Activated CD8-positive, alpha-beta T cell treated with anti-CD3 and anti-CD28 coated beads for 36 hours (primary cell): ENCODE measurements at regions not wholly inside any gene's neighbourhood (a gene's known extent, or its start where the extent isn't known, plus 50 kb on each side); places are given as distances from the start of the nearest gene placed in this dataset.

Experiments
- ATAC-seq: fragments of 200-7000 bp; cut with Tn5 transposase; one replicate; pipeline ENCODE4 v1.10.0; 2021; ENCODE audit warnings: mild to moderate bottlenecking, moderate library complexity
- CTCF ChIA-PET: fragments of 350-600 bp; sonication (Branson Sonifier 250); formaldehyde crosslinking; loops from one replicate; lab custom pipeline; 2021; ENCODE audit warnings: antibody characterized with exemption; lab: Charles Lee
- POLR2A ChIA-PET: fragments of 350-600 bp; sonication (Branson Sonifier 250); formaldehyde crosslinking; loops from one replicate; lab custom pipeline; 2021; ENCODE audit warnings: antibody characterized with exemption; lab: Charles Lee
- DNase-seq: peaks from one replicate; pipeline ENCODE4 v3.0.0-alpha.2; 2020
- H3K27ac Mint-ChIP-seq: one replicate; pipeline ENCODE4 v1.8.0; 2021; ENCODE audit warnings: mild to moderate bottlenecking, mixed read lengths
- H3K27me3 Mint-ChIP-seq: one replicate; pipeline ENCODE4 v1.8.0; 2021; ENCODE audit warnings: mixed read lengths
- H3K36me3 Mint-ChIP-seq: one replicate; pipeline ENCODE4 v1.8.0; 2021; ENCODE audit warnings: low read depth, mixed read lengths
- H3K4me1 Mint-ChIP-seq: one replicate; pipeline ENCODE4 v1.8.0; 2021; ENCODE audit warnings: low read depth, mixed read lengths
- H3K4me3 Mint-ChIP-seq: one replicate; pipeline ENCODE4 v1.8.0; 2021; ENCODE audit warnings: mild to moderate bottlenecking, moderate library complexity, mixed read lengths
- H3K9me3 Mint-ChIP-seq: one replicate; pipeline ENCODE4 v1.8.0; 2021; ENCODE audit warnings: mixed read lengths
- CTCF ChIP-seq: fragments of 200-600 bp; IDR thresholded peaks from one replicate; pipeline ENCODE4 v1.8.0; 2022; ENCODE audit warnings: antibody characterized with exemption, mild to moderate bottlenecking
- intact Hi-C: fragments of 100-400 bp; cut with micrococcal nuclease; formaldehyde crosslinking; loops from one replicate; pipeline ENCODE4 v1.10.0; 2022

GRCh38 chr4:8791609-8792008 is 80.0 kb downstream of the HMX1 start:
- H3K9me3 Mint-ChIP-seq: no peaks in the 10 kb centered on the region
- no peaks in the 10 kb centered on the region for H3K27me3 Mint-ChIP-seq
- no peak overlapping the region for H3K27ac Mint-ChIP-seq
- no peak overlapping the region for H3K4me3 Mint-ChIP-seq
- H3K4me1 Mint-ChIP-seq: no peaks in the 10 kb centered on the region
- intact Hi-C loops: no loop called here
- no peak for TF ChIP-seq CTCF
- DNase-seq: no peak
- no peak for ATAC-seq
- CTCF ChIA-PET: no interaction called here
- H3K36me3 Mint-ChIP-seq: no peaks in the 10 kb centered on the region
- POLR2A ChIA-PET: no interaction called here

DNA sequence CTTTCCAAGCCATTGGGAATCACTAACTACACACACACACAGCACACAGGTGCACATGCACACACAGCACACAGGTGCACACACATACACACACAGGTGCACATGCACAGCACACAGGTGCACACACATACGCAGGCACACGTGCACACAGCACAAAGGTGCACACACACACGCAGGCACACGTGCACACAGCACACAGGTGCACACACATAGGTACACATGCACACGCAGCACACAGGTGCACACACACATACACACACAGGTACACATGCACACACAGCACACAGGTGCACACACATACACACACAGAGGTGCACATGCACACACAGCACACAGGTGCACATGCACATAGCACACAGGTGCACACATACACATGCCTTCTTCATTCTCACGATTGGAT is 80.9 kb downstream of the HMX1 start:
- intact Hi-C loops: no loop called here
- Mint-ChIP-seq H3K4me1 (no peaks in the 10 kb centered on the region), H3K4me3 (no peak overlapping the region), H3K36me3 (no peaks in the 10 kb centered on the region), H3K27ac (no peak overlapping the region), H3K27me3 (no peaks in the 10 kb centered on the region), H3K9me3 (no peaks in the 10 kb centered on the region)
- ATAC-seq: no peak
- ChIA-PET POLR2A (no interaction called here), CTCF (no interaction called here)
- TF ChIP-seq CTCF: no peak
- no peak for DNase-seq

DNA sequence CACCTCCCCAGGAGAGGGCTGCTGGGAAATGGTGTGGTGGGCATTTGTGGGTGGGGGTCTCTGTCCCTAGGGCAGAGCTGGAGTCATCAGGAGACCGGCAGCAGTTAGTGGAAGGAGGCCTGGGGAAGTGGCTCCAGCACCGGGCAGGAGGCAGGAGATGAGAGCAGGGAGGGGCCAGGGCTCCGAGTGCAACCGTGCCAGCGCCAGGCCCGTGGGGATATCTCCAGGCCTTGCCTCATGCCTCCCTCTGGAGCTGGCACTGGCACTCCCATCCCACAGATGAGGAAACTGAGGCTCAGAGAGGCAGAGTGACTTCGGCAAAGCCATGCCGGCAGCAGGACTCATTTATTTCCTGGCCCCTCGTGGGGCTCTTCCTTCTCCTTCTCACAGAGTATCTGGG is 83.5 kb downstream of the HMX1 start:
- no peaks in the 10 kb centered on the region for H3K27me3 Mint-ChIP-seq

GRCh38 chr4:8786166-8786565 is 85.5 kb downstream of the HMX1 start:
- no peak for DNase-seq
- ATAC-seq: no peak
- TF ChIP-seq CTCF: no peak

More for the DNA sequence above, 83.5 kb downstream of the HMX1 start:
- ATAC-seq (no peak), DNase-seq (no peak)
- H3K36me3 Mint-ChIP-seq: no peaks in the 10 kb centered on the region
- ChIA-PET POLR2A (no interaction called here), CTCF (no interaction called here)
- intact Hi-C loops: no loop called here
- H3K4me1 Mint-ChIP-seq: no peaks in the 10 kb centered on the region
- no peak for TF ChIP-seq CTCF
- no peaks in the 10 kb centered on the region for H3K9me3 Mint-ChIP-seq
- H3K27ac Mint-ChIP-seq: no peak overlapping the region
- H3K4me3 Mint-ChIP-seq: no peak overlapping the region

DNA sequence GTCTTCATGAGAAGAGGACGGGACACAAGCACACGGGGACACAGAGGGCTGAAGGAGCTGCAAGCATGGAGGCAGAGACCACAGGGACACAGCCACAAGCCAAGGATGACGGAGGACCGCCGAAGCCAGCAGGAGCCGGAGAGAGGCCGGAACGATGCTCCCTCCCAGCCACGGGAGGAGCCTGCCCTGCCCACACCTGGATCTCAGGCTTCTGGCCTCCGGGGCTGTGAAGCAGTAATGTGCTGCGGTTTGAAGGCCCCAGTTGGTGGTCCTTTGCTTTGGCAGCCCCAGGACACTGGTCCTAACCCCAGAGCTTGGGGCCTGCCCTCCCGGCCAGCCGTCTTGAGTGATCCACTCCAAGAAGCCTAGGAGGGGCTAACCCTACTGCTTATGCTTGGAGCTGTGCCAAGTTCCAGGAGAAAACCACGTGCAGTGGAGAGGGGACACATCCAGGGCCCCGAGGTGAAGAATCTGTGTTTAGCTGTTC is 85.9 kb downstream of the HMX1 start:
- CTCF ChIA-PET: no interaction called here
- Mint-ChIP-seq H3K36me3 (no peaks in the 10 kb centered on the region), H3K4me3 (no peak overlapping the region), H3K27me3 (no peaks in the 10 kb centered on the region), H3K9me3 (no peaks in the 10 kb centered on the region), H3K27ac (no peak overlapping the region), H3K4me1 (no peaks in the 10 kb centered on the region)
- intact Hi-C loops: no loop called here
- no peak for DNase-seq
- POLR2A ChIA-PET: no interaction called here
- no peak for TF ChIP-seq CTCF
- ATAC-seq: no peak

More at GRCh38 chr4:8786166-8786565, 85.5 kb downstream of the HMX1 start:
- Mint-ChIP-seq H3K36me3 (no peaks in the 10 kb centered on the region), H3K27ac (no peak overlapping the region), H3K9me3 (no peaks in the 10 kb centered on the region), H3K27me3 (no peaks in the 10 kb centered on the region), H3K4me1 (no peaks in the 10 kb centered on the region), H3K4me3 (no peak overlapping the region)
- ChIA-PET POLR2A (no interaction called here), CTCF (no interaction called here)
- intact Hi-C loops: no loop called here
